ENCODE measurements at regions not wholly inside any gene's neighbourhood (a gene's known extent, or its start where the extent isn't known, plus 50 kb on each side); places are given as distances from the start of the nearest gene placed in this dataset.
A peak's percentile ranks its signal among the peaks of the same experiment; 100 is the strongest.

DNA sequence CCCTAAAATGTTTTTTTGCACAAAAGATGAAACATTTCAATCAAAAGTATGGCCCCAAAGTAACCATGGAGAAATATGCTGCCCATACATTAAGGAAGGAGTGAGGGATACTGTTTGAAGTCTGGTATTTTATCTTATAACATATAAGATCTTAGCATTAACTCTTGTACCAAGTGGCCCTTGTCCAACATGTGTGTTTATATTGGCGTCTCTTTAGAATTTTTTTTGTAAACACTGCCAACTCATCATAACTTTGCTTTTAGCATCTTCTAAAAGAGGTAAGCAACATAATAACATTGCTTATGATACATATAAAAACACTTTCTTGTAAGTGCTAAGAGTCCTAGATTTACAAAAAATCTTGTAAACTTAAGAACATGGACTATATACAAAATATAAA is 419.7 kb downstream of the ADAMTS20 start:
- peak; percentile 37 for DNase-seq (ENCODE audit: low read depth)
- TF ChIP-seq, protein P1, sequence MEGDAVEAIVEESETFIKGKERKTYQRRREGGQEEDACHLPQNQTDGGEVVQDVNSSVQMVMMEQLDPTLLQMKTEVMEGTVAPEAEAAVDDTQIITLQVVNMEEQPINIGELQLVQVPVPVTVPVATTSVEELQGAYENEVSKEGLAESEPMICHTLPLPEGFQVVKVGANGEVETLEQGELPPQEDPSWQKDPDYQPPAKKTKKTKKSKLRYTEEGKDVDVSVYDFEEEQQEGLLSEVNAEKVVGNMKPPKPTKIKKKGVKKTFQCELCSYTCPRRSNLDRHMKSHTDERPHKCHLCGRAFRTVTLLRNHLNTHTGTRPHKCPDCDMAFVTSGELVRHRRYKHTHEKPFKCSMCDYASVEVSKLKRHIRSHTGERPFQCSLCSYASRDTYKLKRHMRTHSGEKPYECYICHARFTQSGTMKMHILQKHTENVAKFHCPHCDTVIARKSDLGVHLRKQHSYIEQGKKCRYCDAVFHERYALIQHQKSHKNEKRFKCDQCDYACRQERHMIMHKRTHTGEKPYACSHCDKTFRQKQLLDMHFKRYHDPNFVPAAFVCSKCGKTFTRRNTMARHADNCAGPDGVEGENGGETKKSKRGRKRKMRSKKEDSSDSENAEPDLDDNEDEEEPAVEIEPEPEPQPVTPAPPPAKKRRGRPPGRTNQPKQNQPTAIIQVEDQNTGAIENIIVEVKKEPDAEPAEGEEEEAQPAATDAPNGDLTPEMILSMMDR (conservative IDR thresholded peaks at IDR 0.05; ENCODE audit: control insufficient read depth, insufficient read depth, low read depth, low read length): no peak
- no peak overlapping the region for H3K4me3 ChIP-seq (ENCODE audit: control insufficient read depth, low read depth, low read length)

DNA sequence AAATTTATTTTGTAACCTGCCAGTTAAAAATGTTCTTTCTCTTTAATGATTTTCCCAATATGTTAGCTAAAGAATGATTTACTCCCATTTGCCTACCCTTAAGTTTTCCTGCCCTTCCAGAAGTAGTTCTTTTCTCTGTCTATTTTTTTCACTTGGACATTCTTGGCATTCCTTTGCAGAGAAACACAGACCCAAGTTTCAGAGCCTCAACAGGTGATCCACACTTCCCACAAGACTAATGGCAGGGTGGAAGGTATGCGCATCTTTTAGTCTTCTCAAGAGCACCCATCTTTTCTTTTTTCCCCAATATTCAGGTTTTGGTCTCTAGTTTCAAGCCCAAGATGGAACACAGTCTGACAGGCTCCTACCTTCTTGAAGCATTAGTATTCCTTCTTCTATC is 420.7 kb downstream of the ADAMTS20 start:
- TF ChIP-seq, protein P1 (conservative IDR thresholded peaks at IDR 0.05; ENCODE audit: control insufficient read depth, insufficient read depth, low read depth, low read length): no peak
- no peak for DNase-seq (ENCODE audit: low read depth)

DNA sequence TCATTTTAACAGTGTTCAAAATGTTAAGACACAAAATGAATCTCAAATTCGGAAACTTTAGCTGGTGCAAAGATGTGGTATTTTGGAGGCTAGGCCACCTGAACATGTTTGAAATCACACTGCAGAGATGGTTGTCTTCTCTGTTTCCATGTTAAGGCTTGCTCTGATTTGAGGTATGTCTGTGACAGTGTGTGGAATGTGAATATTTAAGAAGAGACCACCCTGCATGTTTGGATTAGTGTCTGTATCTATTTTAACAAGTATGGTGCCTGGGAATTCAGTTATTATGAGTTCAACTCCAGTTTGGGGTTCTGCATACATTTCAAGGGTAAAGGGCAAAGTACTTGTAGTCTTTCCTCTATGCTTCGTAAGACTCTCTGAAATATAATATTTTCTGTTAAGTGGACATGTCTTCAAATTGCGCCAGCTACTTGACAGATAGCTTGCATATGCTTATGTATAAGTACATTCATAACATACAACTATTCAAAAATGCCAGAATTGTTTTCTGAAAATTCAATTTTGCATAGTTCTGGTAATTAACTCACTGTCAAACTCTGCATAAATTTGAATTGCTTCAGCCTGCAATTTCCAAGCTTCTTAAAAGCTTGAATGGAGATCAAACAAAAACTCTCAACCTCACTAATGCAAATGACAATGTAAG is 424.0 kb downstream of the ADAMTS20 start:
- DNase-seq (ENCODE audit: low read depth): no peak
- TF ChIP-seq, protein P1 (conservative IDR thresholded peaks at IDR 0.05; ENCODE audit: control insufficient read depth, insufficient read depth, low read depth, low read length): no peak
- H3K4me3 ChIP-seq (ENCODE audit: control insufficient read depth, low read depth, low read length): no peak overlapping the region

More for the DNA sequence above, 420.7 kb downstream of the ADAMTS20 start:
- H3K4me3 ChIP-seq (ENCODE audit: control insufficient read depth, low read depth, low read length): no peak overlapping the region

DNA sequence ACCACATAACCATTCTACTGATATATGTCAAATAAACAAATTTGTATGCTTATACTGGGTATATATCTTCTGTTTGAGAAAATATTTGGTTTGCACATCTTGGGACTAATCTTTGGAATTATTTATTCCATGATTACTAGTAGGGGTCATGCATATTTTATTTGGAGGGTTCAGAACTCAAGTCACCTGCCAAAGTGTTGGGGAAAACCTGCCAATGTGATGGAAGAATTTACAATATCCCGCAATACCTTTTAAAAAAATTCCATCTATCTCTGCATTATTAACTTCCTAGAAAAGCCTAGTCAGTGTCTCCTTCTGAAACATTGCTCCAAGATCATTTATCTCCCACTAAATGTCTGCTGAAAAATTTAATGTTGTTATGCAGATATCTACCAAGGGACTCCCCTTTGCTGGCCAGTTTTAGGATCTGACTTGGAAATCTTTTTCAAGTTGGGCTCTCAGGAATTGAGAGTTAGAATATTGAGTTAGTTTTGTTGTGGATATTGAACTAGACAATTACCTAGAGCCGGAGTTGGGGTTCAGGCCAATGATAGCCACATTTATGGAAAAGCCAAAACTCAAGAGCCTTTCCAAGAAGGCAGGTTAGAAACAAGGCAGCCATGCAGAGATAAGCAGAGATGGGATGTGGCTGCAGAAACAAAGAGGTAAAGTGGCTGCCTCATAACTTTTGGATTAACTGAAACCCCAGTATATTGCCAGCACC is 425.2 kb downstream of the ADAMTS20 start:
- DNase-seq (ENCODE audit: low read depth): no peak
- TF ChIP-seq, protein P1 (conservative IDR thresholded peaks at IDR 0.05; ENCODE audit: control insufficient read depth, insufficient read depth, low read depth, low read length): no peak
- no peak overlapping the region for H3K4me3 ChIP-seq (ENCODE audit: control insufficient read depth, low read depth, low read length)

DNA sequence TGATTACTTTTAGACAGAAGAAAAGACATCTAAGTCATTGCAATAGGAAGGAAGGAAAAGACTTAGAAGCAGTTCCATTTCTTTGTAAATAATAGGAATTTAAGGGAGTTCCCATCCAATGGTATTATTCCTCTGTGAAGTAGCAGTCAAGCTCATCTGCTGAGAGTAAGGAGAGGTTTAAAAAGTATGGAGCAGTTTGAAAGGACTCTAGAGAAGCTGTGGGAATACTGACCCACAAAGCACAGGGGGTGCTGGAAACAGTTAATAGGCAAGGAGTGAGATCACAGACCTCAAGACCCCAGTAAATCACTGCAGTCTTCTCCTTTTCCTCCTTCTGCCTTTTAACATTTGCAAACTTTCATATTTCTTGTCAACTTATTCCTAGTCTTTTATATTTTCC is 428.5 kb downstream of the ADAMTS20 start:
- TF ChIP-seq, protein P1 (conservative IDR thresholded peaks at IDR 0.05; ENCODE audit: control insufficient read depth, insufficient read depth, low read depth, low read length): no peak
- no peak for DNase-seq (ENCODE audit: low read depth)
- no peak overlapping the region for H3K4me3 ChIP-seq (ENCODE audit: control insufficient read depth, low read depth, low read length)

DNA sequence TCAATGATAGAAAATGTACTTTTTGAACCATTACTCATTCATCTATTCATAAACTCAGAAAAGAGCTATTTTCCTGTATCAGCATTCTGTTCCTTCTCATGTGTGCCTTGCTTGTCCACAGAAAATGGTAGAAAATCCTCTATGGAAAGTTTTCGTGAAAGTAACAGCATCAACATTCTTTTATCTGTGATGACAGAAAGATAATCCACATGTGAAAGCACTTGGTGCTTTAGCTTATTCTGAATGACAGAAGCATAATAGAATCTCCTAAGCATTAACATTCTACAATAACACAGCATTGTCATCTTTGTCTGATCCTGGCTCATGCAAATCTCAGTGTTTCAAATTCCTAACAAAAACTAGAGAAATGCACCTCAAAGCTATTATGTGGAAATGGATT is 431.9 kb downstream of the ADAMTS20 start:
- DNase-seq (ENCODE audit: low read depth): no peak
- TF ChIP-seq, protein P1 (conservative IDR thresholded peaks at IDR 0.05; ENCODE audit: control insufficient read depth, insufficient read depth, low read depth, low read length): no peak
- no peak overlapping the region for H3K4me3 ChIP-seq (ENCODE audit: control insufficient read depth, low read depth, low read length)
